Liver (tissue), 3 donors: ENCODE measurements at regions not wholly inside any gene's neighbourhood (a gene's known extent, or its start where the extent isn't known, plus 50 kb on each side); places are given as distances from the start of the nearest gene placed in this dataset.

ENCODE experiments used
- EGR1 ChIP-seq, 2 donors: IDR thresholded peaks; 2 replicates each; pipeline ENCODE4 v1.6.1; 2016 to 2018; ENCODE audit warnings: antibody characterized with exemption in 2 of 2, low read depth in 2 of 2
- JUND ChIP-seq, 2 donors: IDR thresholded peaks; 2 replicates each; pipeline ENCODE4 v1.6.1; 2016; ENCODE audit warnings: antibody characterized with exemption in 2 of 2
- NR2F2 ChIP-seq: IDR thresholded peaks from 2 replicates; pipeline ENCODE4 v1.6.1; 2016; ENCODE audit warnings: antibody characterized with exemption
- RAD21 ChIP-seq, 2 donors: IDR thresholded peaks; 2 replicates each; pipeline ENCODE4 v1.6.1; 2016; ENCODE audit warnings: antibody characterized with exemption in 2 of 2, mild to moderate bottlenecking in 2 of 2
- RXRA ChIP-seq, 2 donors: IDR thresholded peaks; 2 replicates each; pipeline ENCODE4 v1.6.1; 2017 to 2018; ENCODE audit warnings: antibody characterized with exemption in 2 of 2, mild to moderate bottlenecking in 1 of 2
- TAF1 ChIP-seq: conservative IDR thresholded peaks from 2 replicates; pipeline ENCODE4 v1.6.1; 2016; ENCODE audit warnings: antibody characterized with exemption, mild to moderate bottlenecking
- YY1 ChIP-seq: IDR thresholded peaks from 2 replicates; pipeline ENCODE4 v1.6.1; 2016; ENCODE audit warnings: antibody characterized with exemption, mild to moderate bottlenecking
- TF ChIP-seq, protein P1 (sequence below): fragments of 150-350 bp; IDR thresholded peaks from 2 replicates; pipeline ENCODE4 v1.5.1; 2017; ENCODE audit warnings: improper control_type of control experiment, low read depth, low read length; ENCODE audit not compliant: missing input control
- TF ChIP-seq, protein P2 (sequence below): IDR thresholded peaks from 2 replicates; pipeline ENCODE4 v1.6.1; 2016; ENCODE audit warnings: antibody characterized with exemption
- TF ChIP-seq, protein P3 (sequence below): IDR thresholded peaks from 2 replicates; pipeline ENCODE4 v1.6.1; 2016; ENCODE audit warnings: antibody characterized with exemption, mild to moderate bottlenecking
- donor health status: healthy.
- donor health status: healthy.

DNA sequence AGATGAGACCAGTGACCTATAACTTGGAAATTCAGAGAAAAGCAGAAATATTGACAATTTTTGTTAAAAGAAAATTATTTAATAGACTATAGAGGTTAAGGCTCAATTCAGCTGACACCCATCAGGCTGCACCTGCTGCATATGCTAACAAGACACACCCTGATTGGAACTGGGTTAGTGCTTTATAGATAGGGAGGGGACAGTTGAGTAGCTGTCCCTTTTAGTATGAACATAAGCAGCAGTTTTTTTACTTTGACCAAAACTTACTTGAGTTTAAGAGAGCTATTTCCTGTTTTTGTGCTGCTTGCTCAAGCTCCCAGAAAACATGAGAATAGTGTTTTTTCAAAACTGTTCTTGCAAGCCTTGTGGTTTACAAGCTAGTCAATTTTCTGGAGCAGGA lies 292.6 kb downstream of the LRRC3B start:
- TF ChIP-seq, protein P1, sequence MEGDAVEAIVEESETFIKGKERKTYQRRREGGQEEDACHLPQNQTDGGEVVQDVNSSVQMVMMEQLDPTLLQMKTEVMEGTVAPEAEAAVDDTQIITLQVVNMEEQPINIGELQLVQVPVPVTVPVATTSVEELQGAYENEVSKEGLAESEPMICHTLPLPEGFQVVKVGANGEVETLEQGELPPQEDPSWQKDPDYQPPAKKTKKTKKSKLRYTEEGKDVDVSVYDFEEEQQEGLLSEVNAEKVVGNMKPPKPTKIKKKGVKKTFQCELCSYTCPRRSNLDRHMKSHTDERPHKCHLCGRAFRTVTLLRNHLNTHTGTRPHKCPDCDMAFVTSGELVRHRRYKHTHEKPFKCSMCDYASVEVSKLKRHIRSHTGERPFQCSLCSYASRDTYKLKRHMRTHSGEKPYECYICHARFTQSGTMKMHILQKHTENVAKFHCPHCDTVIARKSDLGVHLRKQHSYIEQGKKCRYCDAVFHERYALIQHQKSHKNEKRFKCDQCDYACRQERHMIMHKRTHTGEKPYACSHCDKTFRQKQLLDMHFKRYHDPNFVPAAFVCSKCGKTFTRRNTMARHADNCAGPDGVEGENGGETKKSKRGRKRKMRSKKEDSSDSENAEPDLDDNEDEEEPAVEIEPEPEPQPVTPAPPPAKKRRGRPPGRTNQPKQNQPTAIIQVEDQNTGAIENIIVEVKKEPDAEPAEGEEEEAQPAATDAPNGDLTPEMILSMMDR, result no peak
- TF ChIP-seq RXRA (IDR thresholded peaks at IDR 0.05), result no peak
- TF ChIP-seq TAF1, result no peak
- no peak for TF ChIP-seq JUND (IDR thresholded peaks at IDR 0.05)
- TF ChIP-seq, protein P2, sequence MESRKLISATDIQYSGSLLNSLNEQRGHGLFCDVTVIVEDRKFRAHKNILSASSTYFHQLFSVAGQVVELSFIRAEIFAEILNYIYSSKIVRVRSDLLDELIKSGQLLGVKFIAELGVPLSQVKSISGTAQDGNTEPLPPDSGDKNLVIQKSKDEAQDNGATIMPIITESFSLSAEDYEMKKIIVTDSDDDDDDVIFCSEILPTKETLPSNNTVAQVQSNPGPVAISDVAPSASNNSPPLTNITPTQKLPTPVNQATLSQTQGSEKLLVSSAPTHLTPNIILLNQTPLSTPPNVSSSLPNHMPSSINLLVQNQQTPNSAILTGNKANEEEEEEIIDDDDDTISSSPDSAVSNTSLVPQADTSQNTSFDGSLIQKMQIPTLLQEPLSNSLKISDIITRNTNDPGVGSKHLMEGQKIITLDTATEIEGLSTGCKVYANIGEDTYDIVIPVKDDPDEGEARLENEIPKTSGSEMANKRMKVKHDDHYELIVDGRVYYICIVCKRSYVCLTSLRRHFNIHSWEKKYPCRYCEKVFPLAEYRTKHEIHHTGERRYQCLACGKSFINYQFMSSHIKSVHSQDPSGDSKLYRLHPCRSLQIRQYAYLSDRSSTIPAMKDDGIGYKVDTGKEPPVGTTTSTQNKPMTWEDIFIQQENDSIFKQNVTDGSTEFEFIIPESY, result no peak
- TF ChIP-seq EGR1 (IDR thresholded peaks at IDR 0.05; ENCODE audit: low read depth in 2 of 2), result no peak
- TF ChIP-seq RAD21 (IDR thresholded peaks at IDR 0.05), result no peak
- TF ChIP-seq NR2F2, result no peak
- TF ChIP-seq YY1, result no peak
- TF ChIP-seq, protein P3, sequence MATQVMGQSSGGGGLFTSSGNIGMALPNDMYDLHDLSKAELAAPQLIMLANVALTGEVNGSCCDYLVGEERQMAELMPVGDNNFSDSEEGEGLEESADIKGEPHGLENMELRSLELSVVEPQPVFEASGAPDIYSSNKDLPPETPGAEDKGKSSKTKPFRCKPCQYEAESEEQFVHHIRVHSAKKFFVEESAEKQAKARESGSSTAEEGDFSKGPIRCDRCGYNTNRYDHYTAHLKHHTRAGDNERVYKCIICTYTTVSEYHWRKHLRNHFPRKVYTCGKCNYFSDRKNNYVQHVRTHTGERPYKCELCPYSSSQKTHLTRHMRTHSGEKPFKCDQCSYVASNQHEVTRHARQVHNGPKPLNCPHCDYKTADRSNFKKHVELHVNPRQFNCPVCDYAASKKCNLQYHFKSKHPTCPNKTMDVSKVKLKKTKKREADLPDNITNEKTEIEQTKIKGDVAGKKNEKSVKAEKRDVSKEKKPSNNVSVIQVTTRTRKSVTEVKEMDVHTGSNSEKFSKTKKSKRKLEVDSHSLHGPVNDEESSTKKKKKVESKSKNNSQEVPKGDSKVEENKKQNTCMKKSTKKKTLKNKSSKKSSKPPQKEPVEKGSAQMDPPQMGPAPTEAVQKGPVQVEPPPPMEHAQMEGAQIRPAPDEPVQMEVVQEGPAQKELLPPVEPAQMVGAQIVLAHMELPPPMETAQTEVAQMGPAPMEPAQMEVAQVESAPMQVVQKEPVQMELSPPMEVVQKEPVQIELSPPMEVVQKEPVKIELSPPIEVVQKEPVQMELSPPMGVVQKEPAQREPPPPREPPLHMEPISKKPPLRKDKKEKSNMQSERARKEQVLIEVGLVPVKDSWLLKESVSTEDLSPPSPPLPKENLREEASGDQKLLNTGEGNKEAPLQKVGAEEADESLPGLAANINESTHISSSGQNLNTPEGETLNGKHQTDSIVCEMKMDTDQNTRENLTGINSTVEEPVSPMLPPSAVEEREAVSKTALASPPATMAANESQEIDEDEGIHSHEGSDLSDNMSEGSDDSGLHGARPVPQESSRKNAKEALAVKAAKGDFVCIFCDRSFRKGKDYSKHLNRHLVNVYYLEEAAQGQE, result no peak
